ENCODE measurements at regions not wholly inside any gene's neighbourhood (a gene's known extent, or its start where the extent isn't known, plus 50 kb on each side); places are given as distances from the start of the nearest gene placed in this dataset.

- Histone ChIP-seq H3K36me3 (ENCODE audit: control insufficient read depth, insufficient read depth, low read length) (no peaks in the 10 kb centered on the region), H3K27me3 (ENCODE audit: control insufficient read depth, insufficient read depth, low read length) (no peaks in the 10 kb centered on the region)
Measured at GRCh38 chr6:40809627-40810026, 222.5 kb upstream of the LRFN2 start.

DNA sequence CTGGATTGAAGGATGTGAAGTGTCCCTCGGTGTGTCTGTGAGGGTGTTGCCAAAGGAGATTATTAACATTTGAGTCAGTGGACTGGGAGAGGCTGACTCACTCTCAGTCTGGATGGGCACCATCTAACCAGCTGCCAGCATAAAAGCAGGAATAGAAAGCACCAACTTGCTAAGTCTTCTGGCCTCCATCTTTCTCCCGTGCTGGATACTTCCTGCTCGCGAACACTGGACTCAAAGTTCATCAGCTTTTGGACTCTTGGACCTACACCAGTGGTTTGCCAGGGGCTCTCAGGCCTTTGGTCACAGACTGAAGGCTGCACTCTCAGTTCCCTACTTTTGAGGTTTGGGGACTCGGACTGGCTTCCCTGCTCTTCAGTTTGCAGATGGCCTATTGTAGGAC is 220.3 kb upstream of the LRFN2 start:
- H3K4me1 ChIP-seq (ENCODE audit: control insufficient read depth, insufficient read depth, low read length): no peaks in the 10 kb centered on the region
- H3K9ac ChIP-seq (ENCODE audit: low read length): no peak overlapping the region
- no peak overlapping the region for H3K4me3 ChIP-seq (ENCODE audit: low read depth, low read length)
- H3K27ac ChIP-seq (ENCODE audit: low read depth, low read length): no peak overlapping the region
- H3K27me3 ChIP-seq (ENCODE audit: control insufficient read depth, insufficient read depth, low read length): no peaks in the 10 kb centered on the region
- no peaks in the 10 kb centered on the region for H3K36me3 ChIP-seq (ENCODE audit: control insufficient read depth, insufficient read depth, low read length)
- no peaks in the 10 kb centered on the region for H3K9me3 ChIP-seq (ENCODE audit: control insufficient read depth, insufficient read depth, low read depth, low read length)

More at GRCh38 chr6:40809627-40810026, 222.5 kb upstream of the LRFN2 start:
- Histone ChIP-seq H3K4me3 (ENCODE audit: low read depth, low read length) (no peak overlapping the region), H3K27ac (ENCODE audit: low read depth, low read length) (no peak overlapping the region), H3K9me3 (ENCODE audit: control insufficient read depth, insufficient read depth, low read depth, low read length) (no peaks in the 10 kb centered on the region), H3K9ac (ENCODE audit: low read length) (no peak overlapping the region), H3K4me1 (ENCODE audit: control insufficient read depth, insufficient read depth, low read length) (no peaks in the 10 kb centered on the region)

GRCh38 chr6:40806256-40806864 is 219.2 kb upstream of the LRFN2 start:
- Histone ChIP-seq H3K4me1 (ENCODE audit: control insufficient read depth, insufficient read depth, low read length) (no peaks in the 10 kb centered on the region), H3K27ac (ENCODE audit: low read depth, low read length) (no peak overlapping the region), H3K4me3 (ENCODE audit: low read depth, low read length) (no peak overlapping the region), H3K36me3 (ENCODE audit: control insufficient read depth, insufficient read depth, low read length) (no peaks in the 10 kb centered on the region), H3K27me3 (ENCODE audit: control insufficient read depth, insufficient read depth, low read length) (no peaks in the 10 kb centered on the region), H3K9me3 (ENCODE audit: control insufficient read depth, insufficient read depth, low read depth, low read length) (no peaks in the 10 kb centered on the region), H3K9ac (ENCODE audit: low read length) (no peak overlapping the region)

DNA sequence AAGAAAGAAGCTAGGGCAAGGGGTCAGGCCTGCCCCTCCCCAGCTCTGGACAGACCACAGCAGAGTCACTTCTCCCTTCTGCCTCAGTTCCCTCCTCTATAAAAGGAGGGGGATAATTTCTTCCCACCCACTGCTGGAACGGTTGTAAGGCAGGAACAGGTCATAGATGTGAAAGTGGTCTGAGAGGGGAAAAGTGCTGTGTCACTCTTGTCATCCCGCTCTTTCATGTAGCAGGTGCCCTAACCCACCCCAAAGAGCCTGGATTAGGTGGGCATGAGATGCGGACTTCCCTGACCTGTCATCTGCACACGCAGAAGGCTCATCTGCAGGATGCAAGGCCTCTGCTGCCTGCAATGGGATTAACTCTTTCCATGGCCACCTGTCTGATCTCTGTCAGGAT is 218.2 kb upstream of the LRFN2 start:
- Histone ChIP-seq H3K27me3 (ENCODE audit: control insufficient read depth, insufficient read depth, low read length) (no peaks in the 10 kb centered on the region), H3K4me1 (ENCODE audit: control insufficient read depth, insufficient read depth, low read length) (peaks cover under 1% of the 10 kb centered on the region; the same call in 1 of the 2 replicates), H3K9me3 (ENCODE audit: control insufficient read depth, insufficient read depth, low read depth, low read length) (no peaks in the 10 kb centered on the region), H3K4me3 (ENCODE audit: low read depth, low read length) (no peak overlapping the region), H3K9ac (ENCODE audit: low read length) (no peak overlapping the region), H3K27ac (ENCODE audit: low read depth, low read length) (no peak overlapping the region), H3K36me3 (ENCODE audit: control insufficient read depth, insufficient read depth, low read length) (no peaks in the 10 kb centered on the region)

GRCh38 chr6:40804905-40805304 is 217.7 kb upstream of the LRFN2 start:
- Histone ChIP-seq H3K4me3 (ENCODE audit: low read depth, low read length) (no peak overlapping the region), H3K36me3 (ENCODE audit: control insufficient read depth, insufficient read depth, low read length) (no peaks in the 10 kb centered on the region), H3K9me3 (ENCODE audit: control insufficient read depth, insufficient read depth, low read depth, low read length) (no peaks in the 10 kb centered on the region), H3K9ac (ENCODE audit: low read length) (no peak overlapping the region), H3K27ac (ENCODE audit: low read depth, low read length) (no peak overlapping the region), H3K4me1 (ENCODE audit: control insufficient read depth, insufficient read depth, low read length) (peaks cover 5% of the 10 kb centered on the region; the same call in 1 of the 2 replicates), H3K27me3 (ENCODE audit: control insufficient read depth, insufficient read depth, low read length) (peaks cover 4% of the 10 kb centered on the region; the same call in 1 of the 2 replicates)

DNA sequence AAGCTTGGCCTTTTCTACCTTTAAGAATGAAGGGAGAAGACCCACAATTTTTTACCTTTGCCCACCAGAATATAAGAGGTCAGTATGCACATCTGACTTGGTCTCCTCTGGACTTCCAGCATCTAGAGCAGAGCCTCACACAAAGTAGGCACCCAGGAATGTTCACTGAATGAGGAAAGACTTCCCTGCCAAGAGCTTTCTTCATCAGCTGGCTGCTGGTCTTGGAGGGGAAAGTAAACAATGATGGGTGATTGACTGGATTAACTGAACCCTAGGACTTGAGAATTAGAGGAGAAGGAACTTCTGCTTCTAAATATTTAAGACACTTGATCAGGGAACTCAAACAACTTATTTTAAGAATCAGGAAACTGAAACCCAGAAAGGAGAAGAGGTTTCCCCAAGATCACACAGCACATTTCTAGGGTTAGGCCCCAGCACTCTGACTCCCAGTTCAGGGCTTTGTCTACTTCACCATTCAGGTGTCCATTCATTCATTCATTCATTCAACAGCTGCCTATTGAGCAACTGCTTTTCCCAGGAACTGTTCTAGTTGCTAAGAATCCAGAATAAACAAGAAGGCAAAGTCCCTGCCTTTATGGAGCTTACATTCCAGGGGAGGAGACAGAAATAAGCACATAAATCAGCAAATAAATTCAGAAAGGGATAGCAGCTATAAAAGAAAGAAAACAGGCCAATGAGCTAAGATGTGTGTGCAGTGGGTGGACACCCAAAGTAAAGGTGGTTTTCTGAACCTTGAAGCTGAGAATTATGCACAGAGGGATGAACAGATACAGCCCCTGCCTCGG is 216.9 kb upstream of the LRFN2 start:
- Histone ChIP-seq H3K4me1 (ENCODE audit: control insufficient read depth, insufficient read depth, low read length) (peaks cover 5% of the 10 kb centered on the region; the same call in 1 of the 2 replicates), H3K27ac (ENCODE audit: low read depth, low read length) (no peak overlapping the region), H3K36me3 (ENCODE audit: control insufficient read depth, insufficient read depth, low read length) (no peaks in the 10 kb centered on the region), H3K27me3 (ENCODE audit: control insufficient read depth, insufficient read depth, low read length) (peaks cover 11% of the 10 kb centered on the region), H3K9ac (ENCODE audit: low read length) (no peak overlapping the region), H3K4me3 (ENCODE audit: low read depth, low read length) (no peak overlapping the region), H3K9me3 (ENCODE audit: control insufficient read depth, insufficient read depth, low read depth, low read length) (no peaks in the 10 kb centered on the region)

- Histone ChIP-seq H3K36me3 (ENCODE audit: control insufficient read depth, insufficient read depth, low read length) (no peaks in the 10 kb centered on the region), H3K27ac (ENCODE audit: low read depth, low read length) (no peak overlapping the region), H3K4me3 (ENCODE audit: low read depth, low read length) (no peak overlapping the region), H3K9ac (ENCODE audit: low read length) (no peak overlapping the region), H3K27me3 (ENCODE audit: control insufficient read depth, insufficient read depth, low read length) (peaks cover 15% of the 10 kb centered on the region), H3K4me1 (ENCODE audit: control insufficient read depth, insufficient read depth, low read length) (peaks cover 14% of the 10 kb centered on the region), H3K9me3 (ENCODE audit: control insufficient read depth, insufficient read depth, low read depth, low read length) (no peaks in the 10 kb centered on the region)
Measured at GRCh38 chr6:40802481-40802880, 215.3 kb upstream of the LRFN2 start.

- H3K4me1 ChIP-seq (ENCODE audit: control insufficient read depth, insufficient read depth, low read length): peaks cover 23% of the 10 kb centered on the region
- H3K27ac ChIP-seq (ENCODE audit: low read depth, low read length): no peak overlapping the region
- H3K9me3 ChIP-seq (ENCODE audit: control insufficient read depth, insufficient read depth, low read depth, low read length): no peaks in the 10 kb centered on the region
- peaks cover 20% of the 10 kb centered on the region for H3K27me3 ChIP-seq (ENCODE audit: control insufficient read depth, insufficient read depth, low read length)
- H3K4me3 ChIP-seq (ENCODE audit: low read depth, low read length): no peak overlapping the region
- no peak overlapping the region for H3K9ac ChIP-seq (ENCODE audit: low read length)
- no peaks in the 10 kb centered on the region for H3K36me3 ChIP-seq (ENCODE audit: control insufficient read depth, insufficient read depth, low read length)
Measured at GRCh38 chr6:40799296-40800140, 212.4 kb upstream of the LRFN2 start.

- Histone ChIP-seq H3K27me3 (ENCODE audit: control insufficient read depth, insufficient read depth, low read length) (peaks cover 20% of the 10 kb centered on the region), H3K9me3 (ENCODE audit: control insufficient read depth, insufficient read depth, low read depth, low read length) (no peaks in the 10 kb centered on the region), H3K27ac (ENCODE audit: low read depth, low read length) (no peak overlapping the region), H3K4me1 (ENCODE audit: control insufficient read depth, insufficient read depth, low read length) (peaks cover 23% of the 10 kb centered on the region), H3K36me3 (ENCODE audit: control insufficient read depth, insufficient read depth, low read length) (no peaks in the 10 kb centered on the region), H3K9ac (ENCODE audit: low read length) (peak overlapping the region; percentile 5), H3K4me3 (ENCODE audit: low read depth, low read length) (no peak overlapping the region)
Measured at GRCh38 chr6:40798069-40798770, 211.1 kb upstream of the LRFN2 start.

DNA sequence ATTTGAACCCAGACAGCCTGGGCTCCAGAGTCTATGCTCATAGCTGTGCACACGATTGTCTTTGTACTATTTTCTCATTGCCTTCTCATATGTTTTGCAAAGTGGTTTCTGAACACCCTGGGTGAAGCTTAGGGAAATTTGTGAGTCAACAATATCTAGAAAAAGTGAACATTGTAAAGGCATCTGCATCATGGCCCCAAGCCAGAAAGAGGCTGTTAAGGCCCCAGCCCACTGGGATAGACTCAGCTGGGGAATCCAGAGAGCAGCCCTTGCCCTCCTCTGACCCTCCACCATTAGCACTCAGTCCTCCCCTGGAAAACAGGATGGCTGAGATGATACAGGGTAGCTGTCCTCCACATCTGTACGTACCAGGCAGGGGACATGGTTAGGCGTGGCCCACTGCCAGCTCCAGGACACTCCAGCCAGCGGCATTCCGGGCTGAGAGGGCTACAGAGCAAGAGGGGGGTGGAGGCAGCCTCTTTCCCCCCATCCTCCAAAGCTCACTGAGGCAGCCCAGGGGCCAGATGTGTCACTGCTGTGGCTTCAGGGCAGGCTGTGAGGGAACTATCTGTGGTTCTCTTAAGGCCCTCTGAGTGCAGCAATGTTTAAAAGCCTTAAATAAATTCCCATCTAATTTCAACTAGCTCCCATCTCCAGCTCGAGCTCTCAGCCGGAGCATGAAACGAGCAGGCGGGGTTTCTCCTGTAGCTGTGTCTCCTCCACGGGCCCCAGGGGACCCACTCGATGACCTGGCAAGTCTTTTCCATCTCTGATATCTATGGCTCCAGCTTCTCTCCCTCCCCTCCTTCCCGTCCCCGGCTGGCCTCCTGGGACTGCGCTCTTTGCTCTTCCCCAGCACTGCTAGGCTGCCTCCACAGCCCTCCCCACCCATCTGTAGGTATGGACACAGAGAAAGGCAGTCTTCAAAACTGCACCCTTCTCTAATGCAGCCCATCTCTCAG is 209.4 kb upstream of the LRFN2 start:
- Histone ChIP-seq H3K4me1 (ENCODE audit: control insufficient read depth, insufficient read depth, low read length) (peaks cover 29% of the 10 kb centered on the region), H3K27ac (ENCODE audit: low read depth, low read length) (no peak overlapping the region), H3K9me3 (ENCODE audit: control insufficient read depth, insufficient read depth, low read depth, low read length) (no peaks in the 10 kb centered on the region), H3K27me3 (ENCODE audit: control insufficient read depth, insufficient read depth, low read length) (peaks cover 20% of the 10 kb centered on the region), H3K9ac (ENCODE audit: low read length) (no peak overlapping the region), H3K4me3 (ENCODE audit: low read depth, low read length) (no peak overlapping the region), H3K36me3 (ENCODE audit: control insufficient read depth, insufficient read depth, low read length) (no peaks in the 10 kb centered on the region)

All from HUES6 (cell line).